B cell (primary cell): ENCODE measurements at regions not wholly inside any gene's neighbourhood (a gene's known extent, or its start where the extent isn't known, plus 50 kb on each side); places are given as distances from the start of the nearest gene placed in this dataset.

Experiments
- ATAC-seq: fragments of 200-7000 bp; cut with Tn5 transposase; one replicate; pipeline ENCODE4 v1.10.0; 2021; ENCODE audit warnings: low read depth, mild to moderate bottlenecking, moderate number of reproducible peaks, moderate library complexity
- CTCF ChIA-PET: fragments of 350-600 bp; sonication (Branson Sonifier 250); formaldehyde crosslinking; loops from one replicate; lab custom pipeline; 2021; ENCODE audit warnings: antibody characterized with exemption, inconsistent platforms; lab: Charles Lee
- POLR2A ChIA-PET: fragments of 350-600 bp; sonication (Branson Sonifier 250); formaldehyde crosslinking; loops from one replicate; lab custom pipeline; 2021; ENCODE audit warnings: antibody characterized with exemption; lab: Charles Lee
- DNase-seq: peaks from one replicate; pipeline ENCODE4 v3.0.0; 2013
- H2AFZ ChIP-seq: 2 replicates; pipeline ENCODE4 v1.6.1; 2012; ENCODE audit warnings: mild to moderate bottlenecking, low read depth, low read length; ENCODE audit not compliant: insufficient read depth, poor library complexity, severe bottlenecking
- H3K27ac ChIP-seq, 2 donors: 1 replicate in 1 of 2; 2 replicates in 1 of 2; pipeline ENCODE4 v1.5.1; 2012 to 2013; ENCODE audit warnings: low read length in 2 of 2, mild to moderate bottlenecking in 2 of 2, moderate library complexity in 1 of 2
- H3K27me3 ChIP-seq, 4 experiments: fragments of 200-600 bp in 1 of 4; sonication (generic) in 1 of 4; replicated peaks in 1 of 4; 1 replicate in 2 of 4; 2 replicates in 2 of 4; pipeline versions ENCODE4 v1.6.1 to v1.7.0; 2013 to 2016; ENCODE audit warnings: low read length in 3 of 4, mild to moderate bottlenecking in 2 of 4, mixed read lengths in 1 of 4, moderate library complexity in 1 of 4; ENCODE audit not compliant: insufficient read depth in 4 of 4, control insufficient read depth in 3 of 4; ENCODE audit errors: control extremely low read depth in 1 of 4
- H3K36me3 ChIP-seq, 2 experiments: replicated peaks in 1 of 2; 1 replicate in 1 of 2; 2 replicates in 1 of 2; pipeline versions ENCODE4 v1.6.1 to v1.7.1; 2013; ENCODE audit warnings: low read length in 1 of 2; ENCODE audit not compliant: insufficient read depth in 2 of 2, control insufficient read depth in 1 of 2; ENCODE audit errors: control extremely low read depth in 1 of 2, extremely low read depth in 1 of 2
- H3K4me1 ChIP-seq, 2 donors: fragments of 200-600 bp in 1 of 2; sonication (generic) in 1 of 2; 1 replicate in 1 of 2; 2 replicates in 1 of 2; pipeline versions ENCODE4 v1.5.1 to v1.6.1; 2013 to 2017; ENCODE audit warnings: low read length in 2 of 2; ENCODE audit not compliant: control insufficient read depth in 2 of 2, insufficient read depth in 2 of 2
- H3K4me2 ChIP-seq: replicated peaks from 2 replicates; pipeline ENCODE3; 2012; ENCODE audit warnings: mild to moderate bottlenecking, low read depth, low read length; ENCODE audit not compliant: poor library complexity, severe bottlenecking
- H3K4me3 ChIP-seq, 5 experiments: fragments of 200-600 bp in 1 of 5; sonication (generic) in 1 of 5; 1 replicate in 3 of 5; 2 replicates in 2 of 5; pipeline versions ENCODE4 v1.5.1 to v1.7.0; 2011 to 2016; ENCODE audit warnings: low read length in 4 of 5, mild to moderate bottlenecking in 4 of 5, low read depth in 2 of 5, control low read depth in 1 of 5, moderate library complexity in 1 of 5; ENCODE audit not compliant: insufficient read depth in 1 of 5; ENCODE audit errors: control extremely low read depth in 1 of 5, extremely low read depth in 1 of 5
- H3K79me2 ChIP-seq: fragments of 200-600 bp; sonication (generic); one replicate; pipeline ENCODE4 v1.6.0; 2016; ENCODE audit warnings: low read length; ENCODE audit not compliant: control insufficient read depth, insufficient read depth
- H3K9ac ChIP-seq: fragments of 200-600 bp; sonication (generic); 2 replicates; pipeline ENCODE4 v1.6.1; 2017; ENCODE audit warnings: mild to moderate bottlenecking, low read length, moderate library complexity
- H3K9me3 ChIP-seq, 3 donors: one replicate each; pipeline versions ENCODE4 v1.6.1 to v1.7.1; 2013; ENCODE audit warnings: low read length in 2 of 3; ENCODE audit not compliant: control insufficient read depth in 2 of 3, insufficient read depth in 1 of 3; ENCODE audit errors: control extremely low read depth in 1 of 3
- H4K20me1 ChIP-seq: 2 replicates; pipeline ENCODE4 v1.6.0; 2012; ENCODE audit warnings: mild to moderate bottlenecking, low read length; ENCODE audit not compliant: insufficient read depth, control insufficient read depth, poor library complexity, severe bottlenecking
- H3K27ac Mint-ChIP-seq: one replicate; pipeline ENCODE4 v1.8.0; 2021; ENCODE audit warnings: mixed read lengths
- H3K27me3 Mint-ChIP-seq: one replicate; pipeline ENCODE4 v1.8.0; 2021; ENCODE audit warnings: mixed read lengths
- H3K4me1 Mint-ChIP-seq: one replicate; pipeline ENCODE4 v1.8.0; 2021; ENCODE audit warnings: mixed read lengths
- H3K4me3 Mint-ChIP-seq: one replicate; pipeline ENCODE4 v1.8.0; 2021; ENCODE audit warnings: mixed read lengths
- H3K9me3 Mint-ChIP-seq: one replicate; pipeline ENCODE4 v1.8.0; 2022; ENCODE audit warnings: mixed read lengths; ENCODE audit not compliant: insufficient read depth
- EZH2 ChIP-seq: IDR thresholded peaks from 2 replicates; pipeline ENCODE4 v1.6.1; 2012; ENCODE audit warnings: borderline replicate concordance, low read depth, mild to moderate bottlenecking, moderate library complexity, low read length; ENCODE audit not compliant: insufficient read depth, poor library complexity, severe bottlenecking
- WGBS: methylation state at CpG from one replicate; pipeline ENCODE4 v1.1.5; 2013; ENCODE audit warnings: missing lambda C conversion rate; ENCODE audit not compliant: insufficient coverage; 5-methylcytosine and 5-hydroxymethylcytosine counted together
- intact Hi-C: fragments of 100-400 bp; cut with micrococcal nuclease; formaldehyde crosslinking; loops from one replicate; pipeline ENCODE4 v1.10.0; 2022
- TF ChIP-seq, protein P1 (sequence below): fragments of 200-600 bp; IDR thresholded peaks from one replicate; pipeline ENCODE4 v1.8.0; 2022; ENCODE audit warnings: antibody characterized with exemption, mild to moderate bottlenecking

DNA sequence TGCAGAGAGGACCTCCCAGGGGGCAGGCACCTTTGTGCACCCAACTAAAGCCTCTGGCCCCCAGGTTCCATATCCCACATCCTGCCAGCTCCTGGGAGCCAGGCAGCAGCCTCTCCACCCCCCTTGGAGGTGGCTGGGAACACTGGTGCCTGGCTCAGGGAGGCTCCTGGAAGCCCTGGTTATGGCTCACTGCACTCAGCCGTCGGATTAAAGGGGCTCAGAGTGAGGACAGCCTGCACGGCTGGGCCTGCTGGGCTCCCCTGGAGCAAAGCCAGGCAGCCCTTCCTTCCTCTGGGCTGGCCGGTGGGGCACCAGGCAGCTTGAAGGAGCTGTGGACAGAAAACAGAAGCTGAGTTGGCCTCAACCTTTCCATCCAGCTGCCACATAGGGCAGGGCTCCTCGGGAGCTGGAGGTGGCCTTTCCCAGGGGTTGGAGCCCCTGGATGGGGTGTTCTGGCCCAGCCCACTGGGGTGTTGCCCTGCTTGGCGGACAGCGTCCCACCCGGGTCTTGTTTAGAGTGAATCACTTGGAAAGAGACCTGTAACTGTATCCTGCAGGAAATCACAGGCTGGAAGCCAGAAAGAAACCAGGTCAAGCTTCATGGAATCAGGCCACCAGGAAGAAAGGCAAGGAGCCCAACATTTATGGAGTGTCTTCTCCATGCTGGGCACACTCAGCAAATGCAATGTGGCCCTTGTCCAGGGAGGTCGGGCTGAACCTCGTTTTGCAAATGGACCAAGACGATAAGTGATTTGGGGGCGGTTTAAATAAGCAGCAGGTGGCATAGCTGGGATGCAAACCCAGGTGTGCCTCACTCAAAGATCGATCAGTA is 253.3 kb downstream of the SOX9 start:
- no peaks in the 10 kb centered on the region for H3K9me3 Mint-ChIP-seq
- H3K27me3 Mint-ChIP-seq: peaks cover 3% of the 10 kb centered on the region
- no peak overlapping the region for H3K4me3 ChIP-seq
- ChIA-PET CTCF (no interaction called here), POLR2A (no interaction called here)
- H3K36me3 ChIP-seq: no peaks in the 10 kb centered on the region
- H3K4me3 Mint-ChIP-seq: no peak overlapping the region
- H3K79me2 ChIP-seq: no peaks in the 10 kb centered on the region
- no peak overlapping the region for H3K9ac ChIP-seq
- ATAC-seq (no peak), DNase-seq (no peak)
- no peak overlapping the region for H3K27ac ChIP-seq
- peaks cover 0 to 20% (median 0%) of the 10 kb centered on the region in 3 donors for H3K9me3 ChIP-seq
- H3K27me3 ChIP-seq: no peaks in the 10 kb centered on the region
- 72% methylated on average over 11 of the region's 13 CpGs for WGBS
- no peaks in the 10 kb centered on the region for H3K4me1 Mint-ChIP-seq
- no peaks in the 10 kb centered on the region for H3K4me1 ChIP-seq
- H3K27ac Mint-ChIP-seq: no peak overlapping the region
- intact Hi-C loops: no loop called here
- H2AFZ ChIP-seq: no peak overlapping the region
- H4K20me1 ChIP-seq: no peaks in the 10 kb centered on the region
- TF ChIP-seq, protein P1, sequence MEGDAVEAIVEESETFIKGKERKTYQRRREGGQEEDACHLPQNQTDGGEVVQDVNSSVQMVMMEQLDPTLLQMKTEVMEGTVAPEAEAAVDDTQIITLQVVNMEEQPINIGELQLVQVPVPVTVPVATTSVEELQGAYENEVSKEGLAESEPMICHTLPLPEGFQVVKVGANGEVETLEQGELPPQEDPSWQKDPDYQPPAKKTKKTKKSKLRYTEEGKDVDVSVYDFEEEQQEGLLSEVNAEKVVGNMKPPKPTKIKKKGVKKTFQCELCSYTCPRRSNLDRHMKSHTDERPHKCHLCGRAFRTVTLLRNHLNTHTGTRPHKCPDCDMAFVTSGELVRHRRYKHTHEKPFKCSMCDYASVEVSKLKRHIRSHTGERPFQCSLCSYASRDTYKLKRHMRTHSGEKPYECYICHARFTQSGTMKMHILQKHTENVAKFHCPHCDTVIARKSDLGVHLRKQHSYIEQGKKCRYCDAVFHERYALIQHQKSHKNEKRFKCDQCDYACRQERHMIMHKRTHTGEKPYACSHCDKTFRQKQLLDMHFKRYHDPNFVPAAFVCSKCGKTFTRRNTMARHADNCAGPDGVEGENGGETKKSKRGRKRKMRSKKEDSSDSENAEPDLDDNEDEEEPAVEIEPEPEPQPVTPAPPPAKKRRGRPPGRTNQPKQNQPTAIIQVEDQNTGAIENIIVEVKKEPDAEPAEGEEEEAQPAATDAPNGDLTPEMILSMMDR: no peak
- TF ChIP-seq EZH2: no peak
- no peak overlapping the region for H3K4me2 ChIP-seq

DNA sequence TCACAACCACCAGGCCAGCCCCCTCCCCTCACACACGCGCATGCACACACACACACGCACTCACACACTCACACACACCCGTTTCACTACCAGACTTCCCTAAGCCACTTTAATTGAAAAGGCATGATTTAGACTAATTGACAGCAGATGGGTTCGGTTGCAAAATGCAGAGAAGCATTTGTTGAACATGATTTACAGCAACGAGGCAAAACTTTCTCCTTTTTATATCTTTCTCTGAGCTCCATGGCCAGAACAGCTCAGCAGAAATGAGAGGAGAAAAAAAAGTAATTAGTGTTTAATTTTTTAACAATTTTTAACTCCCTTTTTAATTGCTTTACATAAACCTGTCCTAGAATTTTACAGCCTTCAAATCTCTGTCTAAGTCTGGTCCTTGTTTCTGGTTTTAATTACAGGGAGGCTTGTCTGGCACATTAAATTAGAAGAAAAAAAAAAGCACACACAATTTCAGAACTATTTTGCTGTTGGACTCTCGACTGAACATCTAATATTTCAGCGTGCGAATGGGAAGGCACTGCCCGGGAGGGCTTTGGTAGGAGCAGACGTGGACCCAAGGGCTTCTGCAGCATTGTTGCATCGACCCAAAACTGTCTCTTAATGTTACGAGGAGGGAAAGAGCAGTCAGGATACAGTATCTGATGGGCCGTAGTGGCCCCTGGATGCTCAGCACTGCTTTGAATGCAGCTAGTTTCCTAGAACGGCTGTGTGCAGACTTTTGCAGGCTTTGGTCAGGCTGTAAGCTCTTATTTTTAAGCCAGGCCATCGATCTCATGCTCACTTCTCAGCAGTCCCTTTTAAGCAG is 255.9 kb downstream of the SOX9 start:
- ChIA-PET CTCF (no interaction called here), POLR2A (no interaction called here)
- Mint-ChIP-seq H3K27ac (no peak overlapping the region), H3K27me3 (peaks cover 3% of the 10 kb centered on the region), H3K4me1 (no peaks in the 10 kb centered on the region), H3K4me3 (no peak overlapping the region), H3K9me3 (no peaks in the 10 kb centered on the region)
- no peaks in the 10 kb centered on the region for H4K20me1 ChIP-seq
- no peak overlapping the region for H3K27ac ChIP-seq
- WGBS: 90% methylated on average over 13 of the region's 16 CpGs
- DNase-seq (no peak), ATAC-seq (no peak)
- no peaks in the 10 kb centered on the region for H3K27me3 ChIP-seq
- H3K4me2 ChIP-seq: no peak overlapping the region
- H2AFZ ChIP-seq: no peak overlapping the region
- no peaks in the 10 kb centered on the region for H3K79me2 ChIP-seq
- no peaks in the 10 kb centered on the region for H3K36me3 ChIP-seq
- intact Hi-C loops: no loop called here
- no peaks in the 10 kb centered on the region for H3K4me1 ChIP-seq
- peaks cover 0 to 16% (median 0%) of the 10 kb centered on the region in 3 donors for H3K9me3 ChIP-seq
- TF ChIP-seq EZH2: no peak
- TF ChIP-seq, protein P1: no peak
- H3K9ac ChIP-seq: no peak overlapping the region
- H3K4me3 ChIP-seq: no peak overlapping the region
